Smooth muscle cell (in vitro differentiated cells): ENCODE measurements at regions not wholly inside any gene's neighbourhood (a gene's known extent, or its start where the extent isn't known, plus 50 kb on each side); places are given as distances from the start of the nearest gene placed in this dataset.

Experiments
- DNase-seq: peaks from one replicate; lab custom pipeline; 2025; ENCODE audit not compliant: unreplicated experiment; lab: John Stamatoyannopoulos, UW
- H2AFZ ChIP-seq: fragments of 200-600 bp; sonication (generic); 2 replicates; pipeline ENCODE4 v1.6.0; 2016; ENCODE audit warnings: antibody characterized with exemption, low read depth, mild to moderate bottlenecking
- H3F3A ChIP-seq: fragments of 200-600 bp; sonication (generic); 2 replicates; pipeline ENCODE4 v1.6.0; 2017; ENCODE audit warnings: antibody characterized with exemption, low read depth
- H3K27ac ChIP-seq: fragments of 200-600 bp; sonication (generic); 2 replicates; pipeline ENCODE4 v1.5.1; 2016; ENCODE audit warnings: low read depth, mild to moderate bottlenecking
- H3K27me3 ChIP-seq: fragments of 200-600 bp; sonication (generic); 2 replicates; pipeline ENCODE4 v1.6.1; 2016; ENCODE audit warnings: low read depth, mild to moderate bottlenecking
- H3K36me3 ChIP-seq: fragments of 200-600 bp; sonication (generic); 2 replicates; pipeline ENCODE4 v1.5.1; 2016; ENCODE audit warnings: low read depth
- H3K4me1 ChIP-seq: fragments of 200-600 bp; sonication (generic); 2 replicates; pipeline ENCODE4 v1.5.1; 2016; ENCODE audit warnings: low read depth
- H3K4me2 ChIP-seq: fragments of 200-600 bp; sonication (generic); 2 replicates; pipeline ENCODE4 v1.6.0; 2016; ENCODE audit warnings: mild to moderate bottlenecking
- H3K4me3 ChIP-seq: fragments of 200-600 bp; sonication (generic); 2 replicates; pipeline ENCODE4 v1.5.1; 2016; ENCODE audit warnings: mild to moderate bottlenecking
- H3K79me2 ChIP-seq: fragments of 200-600 bp; sonication (generic); 2 replicates; pipeline ENCODE4 v1.6.0; 2016; ENCODE audit warnings: low read depth, mild to moderate bottlenecking
- H3K9ac ChIP-seq: fragments of 200-600 bp; sonication (generic); 2 replicates; pipeline ENCODE4 v1.6.0; 2016; ENCODE audit warnings: low read depth
- H3K9me3 ChIP-seq: fragments of 200-600 bp; sonication (generic); replicated peaks from 2 replicates; pipeline ENCODE4 v1.5.1; 2016; ENCODE audit warnings: low read depth
- H4K20me1 ChIP-seq: fragments of 200-600 bp; sonication (generic); 2 replicates; pipeline ENCODE4 v1.6.0; 2016; ENCODE audit warnings: low read depth
- WGBS: methylation state at CpG from one replicate; pipeline ENCODE4 v1.1.7; 2016; ENCODE audit warnings: low lambda C conversion rate; 5-methylcytosine and 5-hydroxymethylcytosine counted together
- TF ChIP-seq, protein P1 (sequence below): fragments of 200-600 bp; sonication (generic); IDR thresholded peaks from 2 replicates; pipeline ENCODE4 v1.5.1; 2017; ENCODE audit warnings: borderline replicate concordance, mild to moderate bottlenecking, antibody characterized with exemption; ENCODE audit not compliant: insufficient read depth, poor library complexity, severe bottlenecking

DNA sequence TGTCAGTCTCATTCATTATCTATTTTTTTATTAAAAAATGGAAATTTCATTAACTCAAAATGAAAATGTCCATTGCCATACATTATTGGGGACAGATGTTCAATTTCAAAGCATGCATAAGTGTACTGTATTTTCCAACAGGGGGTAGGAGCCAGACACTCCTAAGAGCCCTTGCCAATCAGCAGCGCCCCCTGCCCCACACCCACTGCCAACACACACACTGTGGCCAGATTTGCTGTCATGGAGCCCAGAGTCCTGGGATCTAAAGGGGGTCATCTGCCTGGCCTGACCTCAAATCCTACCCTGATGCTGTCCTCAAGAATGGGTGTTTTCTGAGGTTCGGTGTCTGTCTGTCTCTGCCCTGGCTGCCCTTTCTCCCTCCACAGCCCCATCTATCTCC, 162.2 kb upstream of the TWIST2 start:
- Histone ChIP-seq H3F3A (no peaks in the 10 kb centered on the region), H3K36me3 (no peaks in the 10 kb centered on the region), H3K4me1 (no peaks in the 10 kb centered on the region), H3K27ac (no peak overlapping the region), H3K9me3 (no peaks in the 10 kb centered on the region), H3K4me2 (no peak overlapping the region), H2AFZ (no peak overlapping the region), H3K4me3 (no peak overlapping the region), H3K27me3 (peaks cover under 1% of the 10 kb centered on the region), H4K20me1 (no peaks in the 10 kb centered on the region), H3K79me2 (no peaks in the 10 kb centered on the region), H3K9ac (no peak overlapping the region)
- TF ChIP-seq, protein P1, sequence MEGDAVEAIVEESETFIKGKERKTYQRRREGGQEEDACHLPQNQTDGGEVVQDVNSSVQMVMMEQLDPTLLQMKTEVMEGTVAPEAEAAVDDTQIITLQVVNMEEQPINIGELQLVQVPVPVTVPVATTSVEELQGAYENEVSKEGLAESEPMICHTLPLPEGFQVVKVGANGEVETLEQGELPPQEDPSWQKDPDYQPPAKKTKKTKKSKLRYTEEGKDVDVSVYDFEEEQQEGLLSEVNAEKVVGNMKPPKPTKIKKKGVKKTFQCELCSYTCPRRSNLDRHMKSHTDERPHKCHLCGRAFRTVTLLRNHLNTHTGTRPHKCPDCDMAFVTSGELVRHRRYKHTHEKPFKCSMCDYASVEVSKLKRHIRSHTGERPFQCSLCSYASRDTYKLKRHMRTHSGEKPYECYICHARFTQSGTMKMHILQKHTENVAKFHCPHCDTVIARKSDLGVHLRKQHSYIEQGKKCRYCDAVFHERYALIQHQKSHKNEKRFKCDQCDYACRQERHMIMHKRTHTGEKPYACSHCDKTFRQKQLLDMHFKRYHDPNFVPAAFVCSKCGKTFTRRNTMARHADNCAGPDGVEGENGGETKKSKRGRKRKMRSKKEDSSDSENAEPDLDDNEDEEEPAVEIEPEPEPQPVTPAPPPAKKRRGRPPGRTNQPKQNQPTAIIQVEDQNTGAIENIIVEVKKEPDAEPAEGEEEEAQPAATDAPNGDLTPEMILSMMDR: no peak
- 96% methylated on average over 2 of the region's 2 CpGs for WGBS
- DNase-seq: no peak

DNA sequence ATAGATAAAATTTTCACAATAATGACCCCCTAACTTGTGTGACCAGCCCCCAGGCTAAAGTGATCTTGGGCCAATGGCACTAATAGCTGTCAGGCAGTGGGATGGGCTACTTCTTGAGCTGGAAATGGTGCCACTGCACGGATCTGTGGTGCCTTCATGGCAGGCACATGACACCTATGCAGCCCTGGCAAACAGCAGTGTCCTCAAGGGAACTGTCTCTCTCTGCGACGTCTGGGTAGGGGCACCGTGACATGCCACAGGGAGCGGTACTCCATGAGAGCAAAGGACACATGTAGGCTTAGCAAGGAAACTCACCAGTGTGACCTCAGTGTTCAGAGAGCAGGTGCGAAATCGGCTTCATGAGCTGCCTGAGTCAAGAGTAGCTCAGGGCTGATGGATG, 161.7 kb upstream of the TWIST2 start:
- Histone ChIP-seq H3K27me3 (no peaks in the 10 kb centered on the region), H3K4me1 (no peaks in the 10 kb centered on the region), H3K9ac (no peak overlapping the region), H2AFZ (no peak overlapping the region), H3K27ac (no peak overlapping the region), H3K9me3 (no peaks in the 10 kb centered on the region), H3K4me3 (no peak overlapping the region), H3F3A (no peaks in the 10 kb centered on the region), H3K79me2 (no peaks in the 10 kb centered on the region), H3K36me3 (no peaks in the 10 kb centered on the region), H3K4me2 (no peak overlapping the region), H4K20me1 (no peaks in the 10 kb centered on the region)
- TF ChIP-seq, protein P1: no peak
- WGBS: 92% methylated on average over 7 of the region's 7 CpGs
- no peak for DNase-seq

DNA sequence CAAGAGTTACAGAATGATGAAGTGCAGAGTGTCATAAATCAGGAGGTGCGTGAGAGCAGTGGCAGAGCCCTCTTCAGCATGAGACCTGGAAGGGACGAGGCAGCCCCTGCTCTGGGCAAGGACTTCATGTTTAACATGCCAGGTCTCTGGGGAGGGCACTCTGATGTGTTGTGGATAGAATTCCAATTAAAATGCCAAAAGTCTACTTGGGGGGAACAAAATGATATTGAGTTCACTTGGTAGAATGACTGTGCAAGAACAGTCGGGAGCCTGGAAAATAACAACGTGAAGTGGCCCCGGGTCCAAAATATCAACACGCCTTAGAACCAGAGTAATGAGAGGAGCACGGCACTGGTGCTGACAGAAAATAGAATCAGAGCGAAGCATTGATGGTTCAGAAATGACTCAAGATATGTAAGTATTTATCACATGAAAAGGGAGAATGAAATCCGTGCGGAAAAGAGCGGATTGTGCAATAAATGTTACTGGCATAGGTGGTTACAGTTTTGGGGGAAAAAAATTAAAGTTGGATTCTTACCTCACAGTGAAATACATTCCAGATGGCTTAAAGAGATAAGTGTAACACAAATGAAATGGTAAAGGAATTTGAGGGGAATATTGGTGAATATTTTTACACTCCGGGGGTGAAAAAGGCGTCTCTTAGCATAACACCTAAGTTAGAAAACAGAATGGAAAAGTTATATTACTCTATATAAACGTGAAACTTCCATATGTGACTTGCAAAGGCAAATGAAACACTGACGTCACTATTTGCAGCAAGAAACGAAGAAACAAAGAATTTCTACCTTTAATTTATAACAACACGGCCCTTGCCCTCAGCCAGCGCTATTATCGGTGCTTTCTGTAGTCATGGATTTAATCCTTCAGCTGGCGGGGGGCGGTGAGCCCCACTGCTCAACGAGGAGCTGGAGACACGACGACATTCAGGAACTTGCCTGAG, 159.4 kb upstream of the TWIST2 start:
- H3K9me3 ChIP-seq: no peaks in the 10 kb centered on the region
- H3K4me2 ChIP-seq: no peak overlapping the region
- H3K36me3 ChIP-seq: no peaks in the 10 kb centered on the region
- no peaks in the 10 kb centered on the region for H3K4me1 ChIP-seq
- H3K27ac ChIP-seq: no peak overlapping the region
- no peaks in the 10 kb centered on the region for H4K20me1 ChIP-seq
- no peak overlapping the region for H2AFZ ChIP-seq
- no peaks in the 10 kb centered on the region for H3K27me3 ChIP-seq
- DNase-seq: no peak
- H3K79me2 ChIP-seq: no peaks in the 10 kb centered on the region
- H3K9ac ChIP-seq: no peak overlapping the region
- H3F3A ChIP-seq: no peaks in the 10 kb centered on the region
- TF ChIP-seq, protein P1: no peak
- 92% methylated on average over 24 of the region's 24 CpGs for WGBS
- no peak overlapping the region for H3K4me3 ChIP-seq
